K562 (cell line): ENCODE measurements at regions not wholly inside any gene's neighbourhood (a gene's known extent, or its start where the extent isn't known, plus 50 kb on each side); places are given as distances from the start of the nearest gene placed in this dataset.
A peak's percentile ranks its signal among the peaks of the same experiment; 100 is the strongest.

Source experiments
- ADNP ChIP-seq: fragments of 200-800 bp; sonication (Bioruptor generic); IDR thresholded peaks from 2 replicates; pipeline ENCODE4 v1.6.1; 2016; ENCODE audit warnings: missing genetic modification characterization, missing compliant biosample characterization
- BHLHE40 ChIP-seq: IDR thresholded peaks from 2 replicates; pipeline ENCODE4 v1.6.1; 2011; ENCODE audit warnings: low read length, improper control_type of control experiment
- CBFA2T3 ChIP-seq: fragments of 450-650 bp; IDR thresholded peaks from 2 replicates; pipeline ENCODE4 v1.6.1; 2017
- CHD1 ChIP-seq: fragments of 200-600 bp; sonication (generic); IDR thresholded peaks from one replicate; pipeline ENCODE4 v1.6.1; 2012; ENCODE audit warnings: mild to moderate bottlenecking, moderate library complexity, low read length, inconsistent platforms
- CUX1 ChIP-seq: fragments of 200-800 bp; sonication (Bioruptor generic); IDR thresholded peaks from 2 replicates; pipeline ENCODE4 v1.6.1; 2016; ENCODE audit warnings: missing genetic modification characterization, missing compliant biosample characterization
- FOS ChIP-seq: IDR thresholded peaks from 3 replicates; pipeline ENCODE4 v1.6.1; 2011; ENCODE audit not compliant: insufficient read length; ENCODE audit errors: extremely low read depth
- FOSL1 ChIP-seq: fragments of 200-800 bp; sonication (Bioruptor generic); conservative IDR thresholded peaks from 2 replicates; pipeline ENCODE4 v1.6.1; 2016; ENCODE audit warnings: missing genetic modification characterization, missing compliant biosample characterization
- FOXP4 ChIP-seq: sonication (generic); formaldehyde crosslinking; IDR thresholded peaks from 2 replicates; pipeline ENCODE4 v1.8.0; 2022; ENCODE audit warnings: mild to moderate bottlenecking, missing genetic modification reagents, borderline replicate concordance
- GATAD2B ChIP-seq: fragments of 450-650 bp; IDR thresholded peaks from 2 replicates; pipeline ENCODE4 v1.6.1; 2017; ENCODE audit warnings: mild to moderate bottlenecking, borderline replicate concordance
- JUN ChIP-seq, 2 experiments: sonication (generic) in 1 of 2; formaldehyde crosslinking in 1 of 2; IDR thresholded peaks; 2 replicates each; pipeline versions ENCODE4 v1.6.1 to v1.8.0; 2012 to 2022; ENCODE audit warnings: borderline replicate concordance in 2 of 2, mild to moderate bottlenecking in 2 of 2, improper control_type of control experiment in 1 of 2, low read depth in 1 of 2, low read length in 1 of 2, missing genetic modification reagents in 1 of 2
- NELFE ChIP-seq: IDR thresholded peaks from 2 replicates; pipeline ENCODE4 v1.6.1; 2011; ENCODE audit warnings: mild to moderate bottlenecking; ENCODE audit not compliant: insufficient read depth, insufficient read length
- NUFIP1 ChIP-seq: fragments of 450-650 bp; IDR thresholded peaks from 2 replicates; pipeline ENCODE4 v1.6.1; 2018; ENCODE audit not compliant: partially characterized antibody
- PCBP1 ChIP-seq: fragments of 200-400 bp; formaldehyde crosslinking; IDR thresholded peaks from 2 replicates; pipeline ENCODE4 v1.6.1; 2018; ENCODE audit warnings: mild to moderate bottlenecking, low read depth, low read length; ENCODE audit not compliant: poor library complexity, severe bottlenecking
- PCBP2 ChIP-seq: fragments of 200-400 bp; formaldehyde crosslinking; IDR thresholded peaks from 2 replicates; pipeline ENCODE4 v1.6.1; 2018; ENCODE audit warnings: low read length, low read depth, mild to moderate bottlenecking, moderate library complexity; ENCODE audit not compliant: poor library complexity, severe bottlenecking
- SETDB1 ChIP-seq: IDR thresholded peaks from one replicate; pipeline ENCODE4 v1.6.1; 2012; ENCODE audit warnings: low read length, control low read depth, inconsistent platforms
- SMARCC2 ChIP-seq: fragments of 450-650 bp; IDR thresholded peaks from 2 replicates; pipeline ENCODE4 v1.6.1; 2017; ENCODE audit warnings: antibody characterized with exemption, moderate library complexity, mild to moderate bottlenecking, low read depth
- ZFPM2 ChIP-seq: fragments of 250-450 bp; sonication (Bioruptor Pico); IDR thresholded peaks from 2 replicates; pipeline ENCODE4 v1.5.1; 2022; ENCODE audit warnings: mild to moderate bottlenecking
- ZNF12 ChIP-seq: sonication (generic); formaldehyde crosslinking; IDR thresholded peaks from 2 replicates; pipeline ENCODE4 v1.4.0; 2020; ENCODE audit warnings: mild to moderate bottlenecking, missing genetic modification reagents
- ZNF224 ChIP-seq: sonication (generic); formaldehyde crosslinking; IDR thresholded peaks from 2 replicates; pipeline ENCODE4 v1.8.0; 2022; ENCODE audit warnings: mild to moderate bottlenecking, missing genetic modification reagents
- TF ChIP-seq, protein P1 (sequence below): fragments of 450-650 bp; formaldehyde crosslinking; IDR thresholded peaks from 2 replicates; pipeline ENCODE4 v1.4.0; 2020; ENCODE audit warnings: mild to moderate bottlenecking

- TF ChIP-seq GATAD2B (peak; percentile 49; the same call in 1 of the 2 replicates), ZFPM2 (CRISPR knock-in tag) (no peak), NELFE (no peak), SMARCC2 (peak; percentile 69; the same call in 1 of the 2 replicates), FOS (no peak), CHD1 (no peak), ZNF12 (CRISPR knock-in tag) (peak; percentile 95), PCBP2 (no peak), NUFIP1 (no peak), ADNP (tag) (no peak), FOXP4 (CRISPR knock-in tag) (0 out of 2 replicates have a peak, but pooled peaks have one; percentile 59), JUN (IDR thresholded peaks at IDR 0.05; ENCODE audit: borderline replicate concordance, low read depth, low read length) (peak; percentile 90), JUN (CRISPR knock-in tag; IDR thresholded peaks at IDR 0.05; ENCODE audit: borderline replicate concordance) (no peak), CBFA2T3 (peak; percentile 22; the same call in 1 of the 2 replicates), ZNF224 (CRISPR knock-in tag) (no peak), SETDB1 (no peak), BHLHE40 (no peak), CUX1 (CRISPR knock-in tag) (no peak), PCBP1 (no peak), FOSL1 (tag) (peak; percentile 98)
- TF ChIP-seq, protein P1, sequence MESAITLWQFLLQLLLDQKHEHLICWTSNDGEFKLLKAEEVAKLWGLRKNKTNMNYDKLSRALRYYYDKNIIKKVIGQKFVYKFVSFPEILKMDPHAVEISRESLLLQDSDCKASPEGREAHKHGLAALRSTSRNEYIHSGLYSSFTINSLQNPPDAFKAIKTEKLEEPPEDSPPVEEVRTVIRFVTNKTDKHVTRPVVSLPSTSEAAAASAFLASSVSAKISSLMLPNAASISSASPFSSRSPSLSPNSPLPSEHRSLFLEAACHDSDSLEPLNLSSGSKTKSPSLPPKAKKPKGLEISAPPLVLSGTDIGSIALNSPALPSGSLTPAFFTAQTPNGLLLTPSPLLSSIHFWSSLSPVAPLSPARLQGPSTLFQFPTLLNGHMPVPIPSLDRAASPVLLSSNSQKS (CRISPR knock-in tag) = no peak
Observed at GRCh38 chr15:95247071-95247984, 1016.0 kb downstream of the MCTP2 start (continued).
